IPS-15b (cell line): ENCODE measurements at regions not wholly inside any gene's neighbourhood (a gene's known extent, or its start where the extent isn't known, plus 50 kb on each side); places are given as distances from the start of the nearest gene placed in this dataset.

Experiments used
- H3K27me3 ChIP-seq: one replicate; pipeline ENCODE4 v1.6.1; 2013; ENCODE audit warnings: low read length; ENCODE audit not compliant: control insufficient read depth, insufficient read depth
- H3K36me3 ChIP-seq: one replicate; pipeline ENCODE4 v1.6.1; 2013; ENCODE audit warnings: low read length; ENCODE audit not compliant: control insufficient read depth, insufficient read depth
- H3K4me1 ChIP-seq: one replicate; pipeline ENCODE4 v1.6.1; 2013; ENCODE audit warnings: mild to moderate bottlenecking, low read length; ENCODE audit not compliant: control insufficient read depth, insufficient read depth
- H3K4me3 ChIP-seq: one replicate; pipeline ENCODE4 v1.5.1; 2013; ENCODE audit warnings: low read depth, low read length
- H3K9ac ChIP-seq: one replicate; pipeline ENCODE4 v1.6.1; 2013; ENCODE audit warnings: low read depth, mild to moderate bottlenecking, low read length
- H3K9me3 ChIP-seq: one replicate; pipeline ENCODE4 v1.6.1; 2013; ENCODE audit warnings: mild to moderate bottlenecking, low read length; ENCODE audit not compliant: control insufficient read depth, insufficient read depth

DNA sequence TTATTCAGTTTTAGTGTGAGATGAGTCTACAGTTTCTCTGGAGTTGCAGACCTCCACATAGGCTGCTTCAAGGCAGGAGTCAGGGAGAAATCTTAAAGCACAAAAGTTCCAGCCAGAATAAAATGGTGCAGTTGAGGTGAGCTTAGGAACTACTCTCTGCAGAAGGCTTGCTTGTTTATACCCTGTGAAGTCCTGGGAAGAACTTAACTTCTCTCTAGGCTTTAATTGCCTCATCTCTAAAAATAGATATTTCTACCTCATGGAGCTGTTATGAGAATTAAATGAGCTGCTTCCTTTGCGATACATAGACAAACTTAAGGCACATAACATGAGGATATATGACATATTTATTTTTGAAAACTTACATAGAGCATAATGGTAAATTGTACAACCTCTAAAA, 286.2 kb downstream of the GPATCH2 start:
- Histone ChIP-seq H3K4me3 (no peak overlapping the region), H3K4me1 (peaks cover 6% of the 10 kb centered on the region), H3K9ac (no peak overlapping the region), H3K9me3 (no peaks in the 10 kb centered on the region), H3K27me3 (no peaks in the 10 kb centered on the region), H3K36me3 (no peaks in the 10 kb centered on the region)

DNA sequence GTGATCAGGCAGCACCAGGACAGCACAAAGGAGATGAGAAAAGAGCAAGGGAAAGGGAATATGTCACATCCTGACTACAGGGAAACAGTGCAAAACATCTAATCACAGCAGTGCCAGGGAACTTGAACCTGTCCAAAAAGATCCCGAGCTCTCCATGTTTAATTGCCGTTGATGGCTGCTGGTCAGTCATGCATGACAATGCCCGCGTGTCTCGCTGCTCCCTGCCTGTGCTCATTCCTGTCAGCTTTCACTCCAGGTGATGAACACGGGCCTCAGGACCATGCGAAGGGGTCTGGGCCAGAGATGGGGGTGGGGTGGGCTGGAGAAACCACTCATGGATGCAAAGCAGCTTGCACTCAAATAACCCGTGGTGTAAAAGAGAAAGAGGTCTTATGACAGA, 287.0 kb downstream of the GPATCH2 start:
- no peak overlapping the region for H3K9ac ChIP-seq

DNA sequence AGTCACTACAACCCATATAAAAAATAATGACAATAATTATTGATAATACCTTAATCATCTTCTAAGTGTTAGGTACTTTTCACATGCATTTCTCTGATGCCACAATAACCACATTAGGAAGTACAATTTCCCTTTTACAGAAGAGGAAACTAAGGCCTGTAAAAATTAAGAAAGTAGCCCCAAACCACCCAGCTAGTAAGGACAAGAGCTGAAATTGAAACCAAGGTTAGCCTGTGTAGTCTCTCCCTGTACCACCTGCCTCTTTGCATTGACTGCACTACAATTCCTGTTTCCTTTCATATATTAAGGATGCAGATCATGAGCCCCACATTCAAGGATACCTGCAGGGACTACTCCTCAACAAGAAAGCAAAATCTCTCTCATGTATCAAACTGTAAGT, 288.8 kb downstream of the GPATCH2 start:
- no peak overlapping the region for H3K9ac ChIP-seq
- H3K9me3 ChIP-seq, result no peaks in the 10 kb centered on the region
- no peaks in the 10 kb centered on the region for H3K36me3 ChIP-seq
- no peaks in the 10 kb centered on the region for H3K27me3 ChIP-seq
- no peak overlapping the region for H3K4me3 ChIP-seq
- H3K4me1 ChIP-seq, result peaks cover 6% of the 10 kb centered on the region

More for the DNA sequence above, 287.0 kb downstream of the GPATCH2 start:
- no peaks in the 10 kb centered on the region for H3K9me3 ChIP-seq
- no peak overlapping the region for H3K4me3 ChIP-seq
- peaks cover 6% of the 10 kb centered on the region for H3K4me1 ChIP-seq
- H3K36me3 ChIP-seq, result no peaks in the 10 kb centered on the region
- no peaks in the 10 kb centered on the region for H3K27me3 ChIP-seq

DNA sequence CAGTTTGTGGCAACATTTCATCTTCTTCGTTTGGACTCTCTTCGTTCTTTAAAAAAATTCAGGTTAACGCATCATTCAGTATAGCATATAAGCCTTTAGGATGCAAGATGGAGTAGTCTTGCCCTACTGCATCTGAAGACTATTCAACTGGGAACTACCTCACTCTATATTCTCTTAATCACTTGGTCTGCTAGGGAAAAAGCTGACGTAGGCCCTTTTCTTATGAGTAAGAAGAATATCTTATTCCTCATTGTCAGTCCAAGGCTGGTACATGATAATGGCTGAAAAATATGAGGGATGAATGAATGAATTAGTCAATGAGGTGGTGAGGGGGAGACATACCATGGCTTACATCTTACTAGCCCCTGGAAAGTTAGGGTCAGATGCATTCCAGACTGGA, 294.2 kb downstream of the GPATCH2 start:
- Histone ChIP-seq H3K36me3 (no peaks in the 10 kb centered on the region), H3K4me1 (no peaks in the 10 kb centered on the region), H3K4me3 (no peak overlapping the region), H3K27me3 (no peaks in the 10 kb centered on the region), H3K9ac (no peak overlapping the region), H3K9me3 (no peaks in the 10 kb centered on the region)

DNA sequence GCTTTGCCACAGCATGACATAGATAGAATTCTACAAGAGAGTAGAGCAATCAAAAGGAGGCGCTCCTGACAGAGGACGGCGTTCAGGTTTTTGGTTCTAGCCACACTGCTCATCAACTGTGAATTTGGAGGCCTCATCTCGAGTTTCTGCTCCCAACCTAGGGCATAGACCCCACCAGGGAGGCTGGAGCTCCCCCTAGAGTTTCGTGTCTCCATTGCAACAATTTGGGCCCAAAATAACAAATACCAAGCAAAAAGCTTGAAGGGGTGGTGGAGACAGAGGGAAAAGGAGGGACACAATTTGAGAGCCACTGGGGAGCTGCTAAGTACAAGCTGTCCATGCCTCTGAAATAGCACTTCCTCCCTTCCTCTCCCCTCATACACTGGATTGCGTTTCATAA, 297.0 kb downstream of the GPATCH2 start:
- H3K4me1 ChIP-seq, result no peaks in the 10 kb centered on the region
- no peaks in the 10 kb centered on the region for H3K27me3 ChIP-seq
- H3K4me3 ChIP-seq, result no peak overlapping the region
- no peaks in the 10 kb centered on the region for H3K36me3 ChIP-seq
- H3K9me3 ChIP-seq, result no peaks in the 10 kb centered on the region
- no peak overlapping the region for H3K9ac ChIP-seq

DNA sequence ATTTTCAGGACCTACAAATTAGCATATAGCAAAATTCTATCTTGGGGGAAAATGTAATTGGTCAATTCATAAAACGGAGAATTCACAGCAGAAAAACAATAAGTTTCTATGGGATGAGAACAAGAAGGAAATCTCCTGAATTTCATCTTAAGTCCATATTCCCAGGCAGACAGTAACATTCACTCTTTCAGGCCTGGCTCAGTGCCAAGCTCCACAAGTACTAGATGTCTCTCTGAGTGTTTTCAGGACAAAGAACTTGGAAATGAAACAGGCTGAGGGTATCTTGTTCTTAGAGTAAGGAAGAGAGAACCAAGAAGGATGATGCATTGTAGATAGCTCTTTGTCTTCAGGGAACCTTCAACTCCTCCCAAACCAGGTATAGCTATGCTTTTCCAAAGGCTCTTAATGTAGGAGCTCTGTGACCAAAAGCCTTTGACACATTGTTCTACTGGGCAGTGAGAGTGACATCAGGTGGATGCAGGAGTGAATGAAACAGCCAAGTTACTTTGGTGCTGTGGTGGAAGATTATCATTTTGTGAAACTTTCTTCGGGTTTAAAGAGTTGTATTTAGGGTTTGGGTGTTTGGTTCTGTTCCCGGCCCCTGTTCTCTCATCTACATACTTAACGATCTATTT, 298.3 kb downstream of the GPATCH2 start:
- H3K27me3 ChIP-seq, result no peaks in the 10 kb centered on the region
- no peak overlapping the region for H3K4me3 ChIP-seq
- no peak overlapping the region for H3K9ac ChIP-seq
- H3K36me3 ChIP-seq, result no peaks in the 10 kb centered on the region
- no peaks in the 10 kb centered on the region for H3K4me1 ChIP-seq
- H3K9me3 ChIP-seq, result no peaks in the 10 kb centered on the region

DNA sequence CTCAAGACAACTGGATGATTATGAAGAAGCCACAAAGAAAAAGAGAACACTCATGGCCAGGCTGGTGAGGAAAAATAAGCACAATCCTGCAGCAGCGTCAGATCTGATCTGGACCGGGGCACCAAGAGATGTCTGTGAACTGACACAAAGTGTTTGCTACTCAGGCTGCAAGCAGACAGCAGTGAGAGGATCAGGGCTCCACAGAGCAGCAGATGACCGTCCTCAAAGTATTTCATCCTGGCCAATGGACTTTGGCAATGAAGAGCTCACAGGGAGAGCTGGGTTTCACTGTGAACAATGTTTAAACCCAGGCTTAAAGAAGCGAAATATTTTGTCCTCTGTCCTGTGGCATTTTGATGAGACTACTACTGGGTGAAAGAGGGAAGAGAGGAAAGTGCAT, 299.2 kb downstream of the GPATCH2 start:
- no peak overlapping the region for H3K4me3 ChIP-seq
- no peaks in the 10 kb centered on the region for H3K36me3 ChIP-seq
- no peaks in the 10 kb centered on the region for H3K4me1 ChIP-seq
- no peak overlapping the region for H3K9ac ChIP-seq
- H3K9me3 ChIP-seq, result no peaks in the 10 kb centered on the region
- H3K27me3 ChIP-seq, result no peaks in the 10 kb centered on the region

DNA sequence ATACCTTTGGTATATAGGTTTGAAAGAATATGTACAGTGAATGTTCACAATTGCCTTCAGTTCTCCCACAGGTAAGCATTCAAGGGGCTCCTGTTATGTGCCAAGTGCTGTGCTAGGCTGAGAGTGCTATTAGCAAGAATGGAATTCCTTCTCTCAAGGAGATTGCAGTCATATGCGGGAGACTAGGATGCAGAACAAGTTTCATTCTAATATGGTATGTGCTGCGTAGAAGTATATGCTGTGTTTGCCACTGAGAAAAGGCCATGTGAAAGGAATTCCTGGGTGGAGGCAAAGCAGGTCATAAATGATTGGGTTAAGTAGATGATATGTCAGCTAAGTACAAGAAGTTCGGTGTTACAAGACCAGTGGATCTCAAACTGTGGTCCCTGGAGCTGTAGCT, 303.0 kb downstream of the GPATCH2 start:
- Histone ChIP-seq H3K4me3 (no peak overlapping the region), H3K27me3 (no peaks in the 10 kb centered on the region), H3K9me3 (no peaks in the 10 kb centered on the region), H3K36me3 (no peaks in the 10 kb centered on the region), H3K4me1 (no peaks in the 10 kb centered on the region), H3K9ac (no peak overlapping the region)

DNA sequence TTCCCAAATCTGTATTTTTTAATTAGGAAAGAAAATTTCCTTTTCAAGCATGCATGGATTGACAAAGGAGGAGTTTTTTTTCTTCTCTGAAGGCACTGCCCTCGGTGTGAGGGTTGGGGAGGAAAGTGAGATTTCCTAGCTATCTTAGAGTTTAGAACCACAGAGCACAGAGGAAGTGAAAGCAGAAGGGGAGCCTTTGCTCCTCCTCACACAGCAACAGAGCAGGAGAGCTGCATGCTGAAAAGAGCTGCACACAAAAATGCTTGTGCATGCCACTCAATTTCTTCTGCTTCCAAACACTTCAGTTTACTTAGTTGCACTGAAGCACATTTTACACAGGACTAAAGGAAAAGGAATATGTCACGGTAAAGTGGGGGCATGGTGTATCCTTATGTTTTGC, 308.1 kb downstream of the GPATCH2 start:
- H3K27me3 ChIP-seq, result no peaks in the 10 kb centered on the region
- no peaks in the 10 kb centered on the region for H3K4me1 ChIP-seq
- no peak overlapping the region for H3K9ac ChIP-seq
- no peak overlapping the region for H3K4me3 ChIP-seq
- H3K9me3 ChIP-seq, result no peaks in the 10 kb centered on the region
- H3K36me3 ChIP-seq, result no peaks in the 10 kb centered on the region

DNA sequence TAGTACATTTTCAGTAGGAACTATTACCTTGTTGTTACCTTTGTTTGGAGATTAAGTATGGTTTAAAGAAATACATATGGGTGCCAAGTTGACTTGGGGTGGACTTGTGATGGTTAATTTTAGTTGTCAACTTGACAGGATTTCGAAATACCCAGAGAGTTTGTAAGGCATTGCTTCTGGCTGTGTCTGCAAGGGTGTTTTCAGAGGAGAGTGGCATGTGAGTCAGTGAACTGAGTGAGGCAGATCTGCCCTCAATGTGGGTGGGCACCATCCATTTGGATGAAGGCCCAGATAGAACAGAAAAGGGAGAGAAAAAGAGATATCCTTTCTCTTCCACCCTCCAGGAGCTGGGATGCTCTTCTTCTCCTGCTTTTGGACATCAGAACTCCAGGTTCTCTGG, 315.5 kb downstream of the GPATCH2 start:
- no peak overlapping the region for H3K9ac ChIP-seq
- no peak overlapping the region for H3K4me3 ChIP-seq
- no peaks in the 10 kb centered on the region for H3K9me3 ChIP-seq
- no peaks in the 10 kb centered on the region for H3K27me3 ChIP-seq
- H3K4me1 ChIP-seq, result no peaks in the 10 kb centered on the region
- H3K36me3 ChIP-seq, result no peaks in the 10 kb centered on the region

DNA sequence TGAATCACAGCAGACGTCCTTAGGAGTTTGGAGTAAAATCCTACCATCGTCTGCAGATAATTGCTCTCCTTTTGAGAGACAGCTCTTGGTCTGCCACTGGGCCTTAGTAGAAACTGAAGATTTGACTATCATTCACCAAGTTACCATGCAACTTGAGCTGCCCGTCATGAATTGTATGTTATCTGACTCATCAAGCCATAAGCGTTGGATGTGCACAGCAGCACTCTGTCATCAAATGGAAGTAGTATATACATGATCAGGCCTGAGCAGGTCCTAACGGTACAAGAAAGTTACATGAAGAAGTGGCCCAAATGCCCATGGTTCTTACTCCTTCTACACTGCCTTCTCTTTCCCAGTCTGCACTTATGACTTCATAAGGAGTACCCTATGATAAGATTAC, 317.8 kb downstream of the GPATCH2 start:
- H3K36me3 ChIP-seq, result no peaks in the 10 kb centered on the region
- no peaks in the 10 kb centered on the region for H3K4me1 ChIP-seq
- no peak overlapping the region for H3K9ac ChIP-seq
- no peaks in the 10 kb centered on the region for H3K9me3 ChIP-seq
- H3K4me3 ChIP-seq, result no peak overlapping the region
- H3K27me3 ChIP-seq, result no peaks in the 10 kb centered on the region

DNA sequence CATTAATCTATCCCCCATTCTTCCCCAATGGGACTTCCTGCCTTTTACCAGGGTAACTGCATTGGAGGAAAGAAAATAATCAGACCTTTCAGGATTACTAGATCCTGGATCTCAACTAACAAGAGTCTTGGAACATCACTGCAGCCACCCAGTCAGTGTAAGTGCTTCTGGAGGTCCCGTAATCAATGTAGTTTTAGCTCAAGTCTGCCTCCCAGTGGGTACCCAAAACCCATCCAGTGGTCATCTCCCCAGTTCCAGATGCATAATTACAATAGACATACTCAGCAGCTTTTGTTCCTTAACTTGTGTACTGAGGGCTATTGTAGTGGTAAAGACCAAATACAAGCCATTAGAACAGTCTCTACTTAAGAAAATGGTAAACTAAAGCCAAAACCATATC, 319.1 kb downstream of the GPATCH2 start:
- Histone ChIP-seq H3K9ac (no peak overlapping the region), H3K27me3 (no peaks in the 10 kb centered on the region), H3K4me3 (no peak overlapping the region), H3K9me3 (no peaks in the 10 kb centered on the region), H3K36me3 (no peaks in the 10 kb centered on the region), H3K4me1 (no peaks in the 10 kb centered on the region)
